ENCODE measurements at regions not wholly inside any gene's neighbourhood (a gene's known extent, or its start where the extent isn't known, plus 50 kb on each side); places are given as distances from the start of the nearest gene placed in this dataset.
"Not testable (repeated sequence)": the region's sequence is repeated elsewhere in the genome, so short reads cannot be mapped to it uniquely, and the experiment has no call there.

GRCh38 chr2:125642032-125642431 is 1013.9 kb upstream of the GYPC start:
- no peak for DNase-seq

DNA sequence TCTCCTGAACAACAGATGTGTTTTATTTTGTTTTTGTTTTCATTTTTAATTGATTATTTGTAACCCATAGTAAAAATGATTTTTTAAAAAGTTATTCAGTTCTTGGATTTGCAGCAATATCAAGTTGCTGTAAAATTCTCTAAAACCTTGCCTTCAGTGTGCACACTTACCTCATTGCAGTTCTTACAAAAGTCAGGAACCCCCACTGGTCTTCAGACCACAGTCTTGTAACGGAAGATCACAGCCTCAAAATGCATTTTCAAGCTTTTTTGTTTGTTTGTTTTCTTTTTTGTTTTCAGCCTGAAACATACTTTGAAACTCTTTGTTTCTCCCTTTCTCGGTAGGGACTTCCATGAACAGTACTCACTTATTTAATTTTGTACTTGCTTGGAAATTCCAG is 1012.8 kb upstream of the GYPC start:
- no peak for DNase-seq

- DNase-seq: no peak
Observed at GRCh38 chr2:125643585-125643984, 1012.4 kb upstream of the GYPC start.

- no peak for DNase-seq
Observed at GRCh38 chr2:125644257-125644656, 1011.7 kb upstream of the GYPC start.

GRCh38 chr2:125652280-125652679 is 1003.7 kb upstream of the GYPC start:
- no peak for DNase-seq

DNA sequence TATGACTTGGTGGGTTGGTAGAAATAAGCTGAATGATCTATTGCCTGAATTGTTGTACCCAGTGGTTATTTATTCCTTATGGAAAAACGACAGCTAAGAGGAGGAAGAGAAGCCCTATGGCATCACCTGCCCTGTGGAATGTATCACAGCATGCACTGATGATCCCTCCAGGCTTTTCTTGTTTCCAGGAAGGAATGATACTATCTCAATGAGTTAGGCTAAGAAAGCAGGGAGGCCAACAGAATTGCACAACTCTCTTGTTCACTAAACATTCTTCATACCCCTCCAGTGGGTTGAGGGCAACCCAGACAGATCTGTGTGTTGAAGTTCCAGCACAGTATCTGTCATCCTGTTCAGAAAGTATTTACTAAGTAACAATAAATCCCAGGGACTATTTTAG is 1001.7 kb upstream of the GYPC start:
- no peak for DNase-seq

DNA sequence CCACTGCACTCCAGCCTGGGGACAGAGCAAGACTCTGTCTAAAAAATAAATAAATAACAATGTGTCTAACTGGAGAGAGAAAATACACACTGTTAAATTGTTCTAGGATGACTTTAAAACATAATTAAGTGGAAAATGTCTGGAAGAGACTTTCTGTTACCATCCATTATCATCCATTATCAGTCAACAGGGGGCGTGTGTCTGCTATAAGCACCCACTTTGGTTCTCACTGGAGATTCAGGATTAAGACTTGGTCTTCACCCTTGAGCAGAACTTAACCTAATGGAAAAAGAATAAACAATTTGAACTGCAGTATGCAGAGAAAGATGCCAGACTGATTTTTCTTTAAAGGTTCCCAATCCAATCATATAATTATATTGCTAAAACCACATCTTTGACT is 999.8 kb upstream of the GYPC start:
- no peak for DNase-seq

DNA sequence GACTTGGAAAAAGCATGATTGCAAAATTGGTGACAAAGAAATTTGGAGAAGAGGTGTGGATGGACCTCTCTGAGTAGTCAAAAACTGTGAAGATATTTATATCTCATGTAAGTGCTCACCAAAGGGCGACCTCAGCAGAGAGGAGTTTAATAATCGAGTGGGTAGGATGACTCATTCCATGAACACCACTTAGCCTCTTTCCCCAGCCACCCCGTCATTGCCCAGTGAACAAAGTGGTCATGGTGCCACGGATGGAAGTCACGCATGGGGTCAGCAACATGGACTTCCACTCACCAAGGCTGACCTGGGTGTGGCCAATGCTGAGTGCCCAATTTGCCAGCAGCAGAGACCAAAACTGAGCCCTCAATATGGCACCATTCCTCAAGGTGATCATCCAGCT is 997.4 kb upstream of the GYPC start:
- DNase-seq: no peak

GRCh38 chr2:125660369-125660768 is 995.6 kb upstream of the GYPC start:
- DNase-seq: not testable (repeated sequence)

GRCh38 chr2:125667630-125668029 is 988.3 kb upstream of the GYPC start:
- no peak for DNase-seq

- DNase-seq: no peak
Observed at GRCh38 chr2:125679903-125680302, 976.1 kb upstream of the GYPC start.

DNA sequence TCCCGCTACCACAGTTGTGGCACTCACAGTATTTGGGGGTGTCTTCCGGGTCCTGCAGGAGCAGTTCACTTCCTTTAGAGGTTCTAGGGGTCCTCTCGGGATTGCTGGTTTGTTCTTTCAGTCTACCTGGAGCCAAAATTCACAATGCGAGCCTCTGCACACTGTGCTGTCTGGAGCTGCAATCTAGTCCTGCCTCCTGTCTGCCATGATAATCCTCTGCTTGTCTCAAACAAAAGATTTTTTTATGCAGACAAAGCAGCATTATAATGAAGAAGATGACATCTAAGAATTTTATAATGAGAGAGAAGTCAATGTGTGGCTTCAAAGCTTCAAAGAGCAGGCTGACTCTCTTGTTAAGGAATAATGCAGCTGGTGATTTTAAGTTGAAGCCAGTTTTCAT is 975.1 kb upstream of the GYPC start:
- no peak for DNase-seq

GRCh38 chr2:125681576-125681975 is 974.4 kb upstream of the GYPC start:
- no peak for DNase-seq

- no peak for DNase-seq
Observed at GRCh38 chr2:125681976-125682805, 973.8 kb upstream of the GYPC start.

- no peak for DNase-seq
Observed at GRCh38 chr2:125684256-125684655, 971.7 kb upstream of the GYPC start.

DNA sequence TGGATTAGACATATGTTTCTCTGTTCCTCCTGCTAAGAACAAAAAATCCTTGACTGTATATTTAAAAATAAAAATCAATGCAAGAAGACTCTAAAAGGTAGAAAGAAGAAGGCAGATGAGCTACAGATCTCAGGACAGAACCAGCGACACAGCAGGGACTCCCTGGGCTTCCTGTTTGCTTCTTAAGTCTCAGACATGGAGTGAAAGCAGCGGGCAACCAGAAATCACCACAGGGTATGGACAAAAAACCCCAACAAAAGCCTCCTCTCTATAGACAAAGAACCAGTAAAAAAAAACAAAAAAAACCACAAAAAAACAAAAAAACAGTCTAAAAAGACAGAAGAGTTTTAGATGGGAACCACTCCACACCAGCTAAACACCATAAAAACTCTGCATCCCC is 971.0 kb upstream of the GYPC start:
- DNase-seq: no peak

- no peak for DNase-seq
Observed at GRCh38 chr2:125696560-125696959, 959.4 kb upstream of the GYPC start.

DNA sequence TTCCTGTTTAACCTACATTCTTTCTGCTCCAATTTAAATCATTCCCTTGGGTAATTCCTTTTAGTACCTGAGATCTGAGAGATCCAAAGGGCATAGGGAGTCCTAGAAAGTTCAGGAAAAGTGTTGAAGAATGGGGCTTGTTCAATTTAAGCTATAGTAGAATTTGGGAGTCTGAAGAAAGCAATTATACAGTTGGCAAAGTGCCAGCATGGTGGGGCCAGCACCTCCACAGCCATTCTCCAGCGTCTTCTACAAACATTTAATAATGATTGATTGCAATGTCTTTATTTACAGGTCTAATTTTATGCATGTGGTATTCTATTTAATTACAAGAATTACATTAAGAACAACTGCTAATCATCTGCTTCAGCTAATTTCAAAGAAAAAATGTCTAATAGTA is 957.7 kb upstream of the GYPC start:
- DNase-seq: no peak

- DNase-seq: no peak
Observed at GRCh38 chr2:125701070-125701469, 954.9 kb upstream of the GYPC start.

- no peak for DNase-seq
Observed at GRCh38 chr2:125707611-125708010, 948.3 kb upstream of the GYPC start.

DNA sequence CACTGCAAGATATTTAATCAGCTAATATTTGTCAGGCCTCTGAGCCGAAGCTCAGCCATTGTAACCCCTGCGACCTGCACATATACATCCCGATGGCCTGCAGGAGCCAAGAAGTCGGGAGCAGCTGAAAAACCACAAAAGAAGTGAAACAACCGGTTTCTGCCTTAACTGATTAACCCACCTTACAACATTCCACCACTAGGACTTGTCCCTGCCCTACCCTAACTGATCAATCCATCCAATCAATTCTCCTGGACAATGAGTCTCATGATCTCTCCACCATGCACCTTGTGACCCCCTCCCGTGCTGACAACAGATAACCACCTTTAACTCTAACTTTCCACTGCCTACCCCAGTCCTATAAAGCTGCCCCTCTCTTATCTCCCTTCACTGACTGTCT is 945.4 kb upstream of the GYPC start:
- no peak for DNase-seq

GRCh38 chr2:125711075-125711474 is 944.9 kb upstream of the GYPC start:
- DNase-seq: no peak

DNA sequence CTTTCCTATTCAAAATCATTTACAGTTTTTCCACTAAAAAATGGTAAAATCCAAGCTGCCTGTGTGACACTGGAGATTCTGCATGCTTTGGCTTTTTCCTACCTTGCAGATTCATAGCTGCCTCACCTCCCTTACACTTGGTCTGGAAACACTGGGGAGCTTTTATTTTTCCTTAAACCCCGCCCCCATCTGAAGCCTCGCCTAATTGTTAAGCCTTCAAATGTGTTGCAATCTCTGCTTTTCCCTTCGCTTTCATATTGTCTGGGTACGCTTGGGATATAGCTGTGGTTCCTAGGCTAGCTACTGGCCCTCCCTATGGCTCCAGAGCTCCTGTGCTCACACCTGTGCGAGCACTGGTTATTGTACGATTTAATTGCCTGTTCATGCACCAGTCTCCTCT is 942.4 kb upstream of the GYPC start:
- DNase-seq: no peak

DNA sequence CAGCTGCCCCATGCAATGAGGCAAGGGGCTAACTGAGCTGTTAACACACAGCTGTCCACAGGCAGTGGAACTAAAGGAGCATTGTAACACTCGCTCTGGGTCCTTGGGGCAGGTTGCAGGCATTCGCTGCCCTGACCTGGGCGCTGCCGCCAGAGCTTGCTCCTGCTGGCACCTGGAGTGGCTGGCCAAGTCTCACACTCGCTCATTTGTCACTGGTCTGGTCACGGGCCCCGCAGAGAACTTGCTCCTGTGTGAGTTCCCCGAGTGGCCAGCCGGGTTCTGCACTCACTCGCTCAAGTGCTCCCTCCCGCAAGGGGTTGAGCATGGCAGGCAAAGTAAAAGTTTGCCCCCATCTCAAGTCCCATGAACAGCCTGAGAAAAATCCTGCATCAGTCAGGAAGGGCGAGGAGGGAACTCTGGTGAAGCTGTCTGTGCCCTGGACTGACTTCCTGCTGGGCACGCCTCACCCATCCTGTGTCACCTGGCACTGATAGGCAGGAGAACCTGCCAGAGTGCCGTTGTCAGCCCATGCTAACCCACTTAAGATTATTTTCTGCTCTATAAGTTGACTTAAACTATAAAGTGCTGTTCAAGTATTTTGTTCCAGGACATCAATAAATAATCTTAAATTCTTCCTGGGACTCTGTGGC is 934.8 kb upstream of the GYPC start:
- DNase-seq: no peak

- no peak for DNase-seq
Observed at GRCh38 chr2:125730921-125731320, 925.0 kb upstream of the GYPC start.
